ENCODE measurements at regions not wholly inside any gene's neighbourhood (a gene's known extent, or its start where the extent isn't known, plus 50 kb on each side); places are given as distances from the start of the nearest gene placed in this dataset.

DNA sequence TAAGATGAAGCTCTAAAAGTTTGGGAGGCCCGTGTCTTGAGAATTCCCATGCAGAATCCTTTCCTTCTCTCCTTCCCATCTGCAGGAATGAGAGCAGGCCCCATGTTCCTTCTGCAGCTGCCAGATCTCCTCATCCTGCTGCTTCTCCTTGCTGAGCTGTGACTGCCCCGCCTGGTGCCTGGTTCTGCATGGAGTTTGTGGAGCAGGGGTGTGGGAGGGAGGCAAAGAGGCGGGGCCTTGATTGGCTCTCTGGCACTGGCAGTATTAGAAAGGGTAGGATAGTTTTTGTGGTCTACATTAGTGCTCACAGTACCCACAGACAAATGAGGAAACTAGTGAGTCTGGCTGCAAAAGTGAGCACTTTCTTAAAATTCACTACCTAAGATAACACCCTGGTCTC is 91.1 kb upstream of the CLPB start:
- Histone ChIP-seq H3K27me3 (ENCODE audit: control insufficient read depth, insufficient read depth, low read length) (no peaks in the 10 kb centered on the region), H3K27ac (ENCODE audit: low read depth in 2 of 2, low read length in 2 of 2) (no peak overlapping the region), H3K4me3 (ENCODE audit: low read length in 3 of 3) (no peak overlapping the region), H3K36me3 (ENCODE audit: control insufficient read depth in 2 of 3, insufficient read depth in 3 of 3, low read length in 3 of 3) (no peaks in the 10 kb centered on the region), H3K9ac (ENCODE audit: low read length in 3 of 3) (no peak overlapping the region), H3K4me1 (ENCODE audit: control insufficient read depth in 2 of 3, insufficient read depth in 2 of 3, low read depth in 1 of 3, low read length in 3 of 3) (no peaks in the 10 kb centered on the region), H3K9me3 (ENCODE audit: control insufficient read depth in 2 of 3, insufficient read depth in 1 of 3, low read length in 3 of 3) (no peaks in the 10 kb centered on the region)
- FAIRE-seq (no peak), DNase-seq (no peak)
- TF ChIP-seq, protein P1, sequence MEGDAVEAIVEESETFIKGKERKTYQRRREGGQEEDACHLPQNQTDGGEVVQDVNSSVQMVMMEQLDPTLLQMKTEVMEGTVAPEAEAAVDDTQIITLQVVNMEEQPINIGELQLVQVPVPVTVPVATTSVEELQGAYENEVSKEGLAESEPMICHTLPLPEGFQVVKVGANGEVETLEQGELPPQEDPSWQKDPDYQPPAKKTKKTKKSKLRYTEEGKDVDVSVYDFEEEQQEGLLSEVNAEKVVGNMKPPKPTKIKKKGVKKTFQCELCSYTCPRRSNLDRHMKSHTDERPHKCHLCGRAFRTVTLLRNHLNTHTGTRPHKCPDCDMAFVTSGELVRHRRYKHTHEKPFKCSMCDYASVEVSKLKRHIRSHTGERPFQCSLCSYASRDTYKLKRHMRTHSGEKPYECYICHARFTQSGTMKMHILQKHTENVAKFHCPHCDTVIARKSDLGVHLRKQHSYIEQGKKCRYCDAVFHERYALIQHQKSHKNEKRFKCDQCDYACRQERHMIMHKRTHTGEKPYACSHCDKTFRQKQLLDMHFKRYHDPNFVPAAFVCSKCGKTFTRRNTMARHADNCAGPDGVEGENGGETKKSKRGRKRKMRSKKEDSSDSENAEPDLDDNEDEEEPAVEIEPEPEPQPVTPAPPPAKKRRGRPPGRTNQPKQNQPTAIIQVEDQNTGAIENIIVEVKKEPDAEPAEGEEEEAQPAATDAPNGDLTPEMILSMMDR (IDR thresholded peaks at IDR 0.05; ENCODE audit: borderline replicate concordance, extremely low read depth, insufficient read depth) = no peak
- intact Hi-C loops (cut with DNase I) = no loop called here

DNA sequence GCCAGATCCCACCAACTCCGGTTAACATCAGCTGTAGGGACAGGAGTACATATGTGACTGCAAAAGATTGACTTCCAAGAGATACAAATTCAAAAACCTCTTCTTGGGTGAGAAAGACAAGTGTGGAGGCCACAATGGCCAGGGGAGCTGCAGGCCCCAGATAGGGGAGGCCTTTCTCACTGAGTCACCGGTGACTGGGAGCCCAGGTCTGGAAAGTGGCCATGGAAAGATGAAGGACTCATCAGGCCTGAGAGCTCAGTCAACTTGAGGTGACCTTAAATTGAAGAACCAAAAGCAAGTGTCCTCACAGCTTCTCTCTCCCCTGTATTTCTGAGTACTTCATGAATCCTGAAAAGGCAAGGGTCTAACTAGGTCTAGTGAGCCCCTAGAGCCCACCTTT is 90.4 kb upstream of the CLPB start:
- DNase-seq (no peak), FAIRE-seq (no peak)
- TF ChIP-seq, protein P1 (IDR thresholded peaks at IDR 0.05; ENCODE audit: borderline replicate concordance, extremely low read depth, insufficient read depth) = no peak
- no peak overlapping the region for H3K27ac ChIP-seq (ENCODE audit: low read depth in 2 of 2, low read length in 2 of 2)
- H3K27me3 ChIP-seq (ENCODE audit: control insufficient read depth, insufficient read depth, low read length) = no peaks in the 10 kb centered on the region
- no peak overlapping the region for H3K9ac ChIP-seq (ENCODE audit: low read length in 3 of 3)
- H3K9me3 ChIP-seq (ENCODE audit: control insufficient read depth in 2 of 3, insufficient read depth in 1 of 3, low read length in 3 of 3) = no peaks in the 10 kb centered on the region
- peaks cover 0 to 1% (median 0%) of the 10 kb centered on the region in 3 donors for H3K4me1 ChIP-seq (ENCODE audit: control insufficient read depth in 2 of 3, insufficient read depth in 2 of 3, low read depth in 1 of 3, low read length in 3 of 3)
- no peaks in the 10 kb centered on the region for H3K36me3 ChIP-seq (ENCODE audit: control insufficient read depth in 2 of 3, insufficient read depth in 3 of 3, low read length in 3 of 3)
- H3K4me3 ChIP-seq (ENCODE audit: low read length in 3 of 3) = no peak overlapping the region
- intact Hi-C loops (cut with DNase I) = no loop called here

DNA sequence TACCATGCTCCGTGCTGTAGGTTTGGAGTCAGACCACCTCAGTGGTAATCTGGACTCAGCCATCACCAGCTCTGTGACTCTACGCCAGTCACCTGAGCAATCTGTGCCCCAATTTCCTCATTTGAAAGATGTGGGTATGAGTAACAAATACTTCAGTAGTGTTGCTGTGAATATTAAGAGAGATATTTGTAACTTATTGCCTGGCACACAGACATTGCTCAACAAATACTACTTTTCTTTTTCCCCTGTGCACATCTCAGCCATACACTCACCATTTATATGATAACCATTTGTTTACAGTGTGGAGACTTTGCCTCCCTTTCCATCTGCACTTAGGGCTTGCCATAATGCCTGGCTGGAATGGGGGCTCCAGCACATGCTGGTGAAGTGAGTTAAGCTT is 89.7 kb upstream of the CLPB start:
- FAIRE-seq = no peak
- H3K9me3 ChIP-seq (ENCODE audit: control insufficient read depth in 2 of 3, insufficient read depth in 1 of 3, low read length in 3 of 3) = no peaks in the 10 kb centered on the region
- no peak overlapping the region for H3K27ac ChIP-seq (ENCODE audit: low read depth in 2 of 2, low read length in 2 of 2)
- H3K4me1 ChIP-seq (ENCODE audit: control insufficient read depth in 2 of 3, insufficient read depth in 2 of 3, low read depth in 1 of 3, low read length in 3 of 3) = peaks cover 0 to 3% (median 0%) of the 10 kb centered on the region in 3 donors
- TF ChIP-seq, protein P1 (IDR thresholded peaks at IDR 0.05; ENCODE audit: borderline replicate concordance, extremely low read depth, insufficient read depth) = no peak
- no peak for DNase-seq
- H3K4me3 ChIP-seq (ENCODE audit: low read length in 3 of 3) = no peak overlapping the region
- no peak overlapping the region for H3K9ac ChIP-seq (ENCODE audit: low read length in 3 of 3)
- H3K27me3 ChIP-seq (ENCODE audit: control insufficient read depth, insufficient read depth, low read length) = no peaks in the 10 kb centered on the region
- H3K36me3 ChIP-seq (ENCODE audit: control insufficient read depth in 2 of 3, insufficient read depth in 3 of 3, low read length in 3 of 3) = no peaks in the 10 kb centered on the region
- intact Hi-C loops (cut with DNase I) = no loop called here

DNA sequence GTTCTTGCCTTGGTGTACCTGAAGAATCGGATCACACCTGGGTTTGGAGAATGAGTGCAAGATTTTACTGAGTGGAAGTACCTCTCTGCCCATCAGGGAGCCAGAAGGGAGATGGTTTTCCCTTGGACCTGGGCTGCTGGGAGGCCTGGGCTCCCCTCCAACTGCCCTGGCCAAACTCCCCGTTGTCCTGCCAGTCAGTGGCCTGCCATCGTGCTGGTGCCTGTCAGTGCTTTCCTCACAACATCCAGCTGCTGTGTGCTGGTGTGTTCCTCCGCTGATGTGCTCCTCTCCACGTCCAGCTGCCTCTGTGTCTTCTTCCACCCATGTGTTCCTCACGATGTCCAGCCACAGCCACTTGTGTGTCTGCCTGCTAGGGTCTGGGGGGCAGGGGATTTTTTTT is 87.9 kb upstream of the CLPB start:
- TF ChIP-seq, protein P1 (IDR thresholded peaks at IDR 0.05; ENCODE audit: borderline replicate concordance, extremely low read depth, insufficient read depth) = no peak
- no peak for DNase-seq
- Histone ChIP-seq H3K27me3 (ENCODE audit: control insufficient read depth, insufficient read depth, low read length) (no peaks in the 10 kb centered on the region), H3K9ac (ENCODE audit: low read length in 3 of 3) (no peak overlapping the region), H3K9me3 (ENCODE audit: control insufficient read depth in 2 of 3, insufficient read depth in 1 of 3, low read length in 3 of 3) (no peaks in the 10 kb centered on the region), H3K36me3 (ENCODE audit: control insufficient read depth in 2 of 3, insufficient read depth in 3 of 3, low read length in 3 of 3) (no peaks in the 10 kb centered on the region), H3K4me1 (ENCODE audit: control insufficient read depth in 2 of 3, insufficient read depth in 2 of 3, low read depth in 1 of 3, low read length in 3 of 3) (peaks cover 0 to 3% (median 0%) of the 10 kb centered on the region in 3 donors), H3K27ac (ENCODE audit: low read depth in 2 of 2, low read length in 2 of 2) (no peak overlapping the region), H3K4me3 (ENCODE audit: low read length in 3 of 3) (no peak overlapping the region)
- intact Hi-C loops (cut with DNase I) = no loop called here
- no peak for FAIRE-seq
